ENCODE measurements at regions not wholly inside any gene's neighbourhood (a gene's known extent, or its start where the extent isn't known, plus 50 kb on each side); places are given as distances from the start of the nearest gene placed in this dataset.
"Not testable (repeated sequence)": the region's sequence is repeated elsewhere in the genome, so short reads cannot be mapped to it uniquely, and the experiment has no call there.

DNA sequence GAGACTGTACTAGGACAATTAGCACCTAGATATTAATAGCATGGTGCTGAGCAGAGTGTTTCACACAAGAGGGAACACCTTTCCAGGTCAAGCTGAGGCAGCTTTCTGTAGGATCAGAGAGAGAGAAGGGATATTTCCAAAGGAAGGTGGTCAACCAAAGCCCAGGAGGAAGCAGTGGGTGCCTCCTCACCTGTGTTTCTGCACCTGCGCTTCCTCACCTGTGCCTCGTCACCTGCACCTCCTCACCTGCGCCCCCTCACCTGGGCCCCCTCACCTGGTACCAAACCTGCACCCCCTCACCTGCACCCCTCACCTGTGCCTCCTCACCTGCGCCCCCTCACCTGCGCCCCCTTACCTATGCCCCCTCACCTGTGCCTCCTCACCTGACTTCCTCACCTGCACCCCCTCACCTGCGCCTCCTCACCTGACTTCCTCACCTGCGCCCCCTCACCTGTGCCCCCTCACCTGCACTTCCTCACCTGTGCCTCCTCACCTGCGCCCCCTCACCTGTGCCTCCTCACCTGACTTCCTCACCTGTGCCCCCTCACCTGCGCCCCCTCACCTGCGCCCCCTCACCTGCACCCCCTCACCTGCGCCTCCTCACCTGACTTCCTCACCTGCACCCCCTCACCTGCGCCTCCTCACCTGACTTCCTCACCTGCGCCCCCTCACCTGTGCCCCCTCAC is 67.9 kb downstream of the TTLL2 start:
- DNase-seq: no peak

DNA sequence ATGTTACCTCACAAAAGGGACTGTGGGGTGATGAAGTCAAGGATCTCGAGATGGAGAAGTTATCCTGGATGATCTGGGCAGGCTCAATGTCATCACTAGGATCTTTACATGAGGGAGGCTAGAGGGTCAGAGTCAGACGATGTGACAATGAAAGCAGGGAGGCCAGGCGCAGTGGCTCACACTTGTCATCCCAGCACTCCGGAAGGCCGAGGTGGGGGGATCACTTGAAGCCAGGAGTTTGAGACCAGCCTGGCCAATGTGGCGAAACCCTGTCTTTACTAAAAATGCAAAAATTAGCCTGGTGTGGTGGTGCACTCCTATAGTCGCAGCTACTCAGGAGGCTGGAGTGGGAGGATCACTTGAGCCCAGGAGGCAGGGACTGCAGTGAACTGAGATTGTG is 68.8 kb downstream of the TTLL2 start:
- no peak for DNase-seq

DNA sequence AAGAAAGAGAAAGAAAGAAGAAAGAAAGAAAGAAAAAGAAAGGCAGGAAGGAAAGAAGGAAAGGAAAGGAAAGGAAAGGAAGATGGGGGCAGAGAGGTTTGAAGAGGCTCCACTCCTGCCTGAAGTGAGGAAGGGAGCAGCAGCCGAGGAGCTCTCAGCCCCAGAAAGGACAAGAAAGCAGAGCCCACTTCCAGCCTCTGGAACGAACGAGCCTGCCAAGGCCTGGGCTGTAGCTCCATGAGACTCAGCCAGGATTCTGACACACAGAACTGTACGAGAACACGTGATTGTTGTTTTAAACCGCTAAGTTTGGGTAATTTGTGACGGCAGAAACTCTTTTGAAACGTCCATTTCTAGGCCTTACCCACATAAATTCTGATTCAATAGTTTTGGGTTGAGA is 69.5 kb downstream of the TTLL2 start:
- DNase-seq: no peak

DNA sequence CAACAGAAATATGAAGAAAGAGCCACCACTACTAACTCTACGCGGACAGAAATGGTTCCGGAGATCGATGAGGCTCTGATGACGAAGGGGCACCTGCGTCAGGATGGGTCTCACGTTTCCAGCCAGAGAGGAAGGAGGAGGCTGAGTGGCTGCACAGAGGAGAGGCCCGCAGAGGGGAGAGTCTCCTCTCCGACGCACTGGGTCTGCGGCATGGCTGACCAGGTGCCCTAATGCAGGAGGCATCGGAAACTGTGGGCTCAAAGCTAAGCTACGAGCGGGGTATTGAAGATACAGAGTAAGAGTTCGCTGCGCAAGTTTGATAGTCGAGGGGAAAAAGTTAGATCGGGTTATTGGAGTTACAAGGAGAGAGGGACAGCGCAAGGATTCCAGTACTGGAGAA is 69.9 kb downstream of the TTLL2 start:
- DNase-seq: no peak

DNA sequence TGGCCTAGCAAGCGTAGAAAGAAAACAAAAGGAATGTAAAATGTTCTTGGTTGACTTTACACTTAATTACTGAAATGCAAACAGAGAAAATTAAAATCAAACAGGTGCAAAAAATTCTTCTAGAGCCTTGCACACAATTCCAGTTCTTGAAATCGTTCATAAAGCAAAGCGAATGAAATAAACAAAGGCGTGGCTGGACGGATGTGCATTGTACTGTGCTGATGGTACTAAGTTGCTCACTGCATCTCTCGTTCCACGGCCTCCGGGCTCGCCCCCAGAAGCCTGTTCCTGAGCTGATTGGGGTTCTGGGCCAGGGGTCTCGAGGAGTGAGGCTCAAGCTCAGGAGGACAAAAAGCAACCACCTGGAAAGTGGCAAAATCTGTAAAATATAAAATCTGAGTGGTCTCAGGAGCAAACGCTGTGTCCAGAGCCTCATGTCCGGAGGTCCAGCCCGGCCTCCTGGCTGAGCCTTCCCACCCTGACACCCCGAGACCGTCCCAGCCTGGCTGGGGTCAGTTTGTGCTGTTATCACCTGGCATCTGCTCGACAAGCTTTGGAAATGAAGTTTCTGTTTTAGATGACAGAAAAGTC is 71.3 kb downstream of the TTLL2 start:
- no peak for DNase-seq

DNA sequence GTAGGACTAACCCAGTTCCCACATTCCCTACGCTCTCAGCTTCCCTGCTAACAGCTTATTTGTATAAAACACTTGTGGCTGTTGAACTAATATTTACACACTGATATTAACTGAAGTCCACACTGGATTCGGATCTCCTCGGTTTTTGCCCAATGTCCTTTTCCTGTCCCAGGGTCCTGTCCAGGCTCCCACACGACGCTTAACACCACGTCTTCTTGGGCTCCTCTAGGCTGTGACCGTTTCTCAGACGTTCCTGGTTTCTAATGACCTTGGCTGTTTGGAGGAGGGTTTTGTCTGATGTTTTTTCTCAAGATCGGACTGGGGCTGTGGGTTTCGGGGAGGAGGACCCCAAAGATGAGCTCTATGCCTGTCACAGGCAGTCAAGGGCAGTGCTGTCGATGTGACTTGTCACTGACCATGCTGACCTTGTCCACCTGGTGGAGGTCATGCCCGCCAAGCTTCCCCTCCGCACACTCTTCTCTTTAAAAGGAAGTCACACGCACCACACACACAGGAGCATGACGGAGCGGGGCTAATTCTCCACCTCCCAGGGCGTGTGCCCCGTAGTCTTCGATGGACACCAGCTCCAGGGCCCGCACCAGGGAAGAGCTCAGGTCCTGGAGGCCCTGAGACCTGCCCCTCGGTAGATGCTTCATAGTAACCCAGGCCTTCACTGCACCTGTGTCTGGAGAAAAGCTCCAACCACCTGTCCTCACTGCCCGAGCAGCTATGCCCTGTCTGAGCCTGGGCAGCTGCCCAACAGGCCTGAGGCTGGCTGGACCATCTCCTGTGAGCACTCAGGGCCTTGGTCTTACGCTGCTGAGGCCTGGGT is 72.0 kb downstream of the TTLL2 start:
- no peak for DNase-seq

DNA sequence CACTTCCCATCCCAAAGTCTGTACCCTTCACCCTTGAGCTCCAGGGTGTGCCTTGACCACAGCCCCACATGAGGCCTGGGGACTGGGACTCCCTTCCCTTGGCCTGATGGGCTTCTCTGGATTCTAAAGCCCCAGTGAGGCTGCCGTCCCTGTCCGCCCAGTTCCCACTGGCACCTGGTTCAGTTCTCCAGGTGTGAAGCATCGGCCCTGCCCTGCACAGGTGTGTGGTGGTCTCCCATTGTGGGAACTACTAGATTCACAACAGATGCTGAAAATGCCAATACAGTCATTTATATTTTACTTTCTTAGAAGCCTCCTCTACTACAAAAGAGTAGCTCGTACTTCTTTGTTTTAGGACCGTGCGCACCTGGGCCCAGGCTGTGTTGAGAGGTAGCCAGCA is 72.8 kb downstream of the TTLL2 start:
- DNase-seq: no peak

DNA sequence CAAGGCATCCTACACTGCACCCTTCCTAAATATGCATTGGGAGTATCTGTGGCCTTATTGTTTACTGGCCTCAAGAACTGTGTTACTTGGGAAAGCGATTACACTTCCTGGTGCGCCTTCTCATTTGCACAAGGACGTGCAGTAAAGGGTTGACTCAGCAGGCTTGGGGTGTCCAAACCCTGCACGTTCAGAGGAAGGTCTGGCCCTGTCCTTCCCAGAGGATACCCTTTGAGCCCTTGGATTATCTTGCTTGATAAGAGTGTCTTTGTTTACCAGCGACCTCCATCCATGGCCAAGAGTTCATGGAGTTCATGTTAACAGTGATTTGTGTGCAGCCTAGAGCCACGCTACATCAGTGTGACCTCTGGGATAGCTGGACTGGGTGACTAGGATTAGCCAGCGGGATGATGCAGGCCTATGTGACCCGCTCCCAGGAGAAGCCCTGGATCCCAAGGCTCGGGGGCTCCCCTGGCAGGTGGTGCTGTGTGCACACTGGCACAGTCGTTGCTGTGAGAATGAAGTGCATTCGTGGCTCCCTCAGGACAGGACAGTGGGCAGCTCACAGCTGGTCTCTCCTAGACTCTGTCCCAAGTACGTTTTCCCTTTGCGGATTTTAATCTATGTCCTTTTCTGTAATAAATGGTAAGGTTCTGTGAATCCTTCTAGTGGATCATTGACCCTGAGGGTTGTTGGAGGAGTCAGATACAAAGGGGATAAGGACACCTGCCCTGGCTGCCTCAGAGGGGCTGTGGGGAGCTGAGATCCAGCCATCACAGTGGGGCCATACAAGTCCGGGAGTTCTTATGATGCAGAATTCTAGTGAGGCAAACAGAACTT is 73.5 kb downstream of the TTLL2 start:
- DNase-seq: no peak

DNA sequence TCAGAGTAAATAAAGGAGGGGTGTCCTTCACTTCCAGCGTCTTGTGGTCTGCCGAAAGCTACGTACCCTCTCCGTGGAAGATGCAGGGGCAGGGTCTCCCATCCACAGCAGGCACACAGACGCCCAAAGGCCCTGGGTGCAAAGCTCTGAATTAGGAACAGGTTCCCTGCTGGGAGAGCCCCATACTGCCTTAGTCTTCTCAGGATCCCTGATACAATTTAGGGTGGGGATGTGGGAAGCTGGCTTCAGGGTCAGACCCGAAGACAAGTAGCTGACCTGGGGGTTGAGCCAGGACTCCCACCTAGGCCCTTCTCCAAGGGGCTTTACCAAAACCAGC is 74.1 kb downstream of the TTLL2 start:
- no peak for DNase-seq

DNA sequence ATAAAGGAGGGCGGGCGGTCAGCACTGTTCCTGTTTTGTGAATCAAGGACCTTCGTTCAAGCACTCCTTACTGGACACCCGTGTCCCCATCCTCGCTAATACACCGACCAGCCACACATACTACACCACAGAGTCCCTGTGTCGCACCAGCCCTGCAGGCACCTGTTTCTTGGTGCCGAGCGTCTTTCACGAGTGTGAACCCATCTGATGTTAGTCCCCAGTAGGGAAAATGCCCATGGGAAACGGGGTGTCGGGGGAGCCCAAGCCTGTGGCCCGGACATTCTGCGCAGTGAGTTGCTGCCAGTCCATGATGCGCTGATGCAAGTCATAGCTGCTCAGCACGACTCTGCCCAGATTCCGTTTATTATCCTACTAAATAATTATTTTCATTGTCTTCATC is 74.7 kb downstream of the TTLL2 start:
- no peak for DNase-seq

DNA sequence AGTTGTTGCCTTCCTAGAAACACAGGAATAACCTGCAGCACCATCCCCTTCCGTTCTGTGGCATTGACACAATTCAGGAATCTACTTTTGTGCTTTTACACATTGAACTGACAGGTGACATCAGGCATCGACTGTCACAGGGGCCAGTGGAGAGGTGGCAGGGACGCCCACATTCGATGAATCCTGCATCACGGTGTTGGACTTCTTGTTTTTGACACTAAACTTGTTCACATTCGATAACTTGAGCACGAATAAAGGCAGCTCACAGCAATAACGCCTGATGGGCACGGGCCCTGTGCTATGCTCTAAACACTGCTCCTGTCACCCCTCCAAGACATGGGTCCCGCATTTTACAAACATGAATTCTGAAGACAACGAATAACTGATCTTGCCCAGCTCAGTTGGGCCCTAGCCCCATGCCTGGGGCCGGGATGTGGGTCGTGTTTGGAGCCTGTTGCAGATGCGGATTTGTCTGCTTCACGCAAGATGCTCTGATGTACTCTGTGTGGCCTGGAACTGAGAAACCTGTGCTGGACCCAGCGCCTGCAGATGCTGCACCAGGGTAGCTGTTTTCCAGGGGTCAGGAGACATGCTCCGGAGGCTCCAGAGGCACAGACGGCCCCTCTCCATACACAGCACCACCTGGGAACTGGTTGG is 75.7 kb downstream of the TTLL2 start:
- no peak for DNase-seq

DNA sequence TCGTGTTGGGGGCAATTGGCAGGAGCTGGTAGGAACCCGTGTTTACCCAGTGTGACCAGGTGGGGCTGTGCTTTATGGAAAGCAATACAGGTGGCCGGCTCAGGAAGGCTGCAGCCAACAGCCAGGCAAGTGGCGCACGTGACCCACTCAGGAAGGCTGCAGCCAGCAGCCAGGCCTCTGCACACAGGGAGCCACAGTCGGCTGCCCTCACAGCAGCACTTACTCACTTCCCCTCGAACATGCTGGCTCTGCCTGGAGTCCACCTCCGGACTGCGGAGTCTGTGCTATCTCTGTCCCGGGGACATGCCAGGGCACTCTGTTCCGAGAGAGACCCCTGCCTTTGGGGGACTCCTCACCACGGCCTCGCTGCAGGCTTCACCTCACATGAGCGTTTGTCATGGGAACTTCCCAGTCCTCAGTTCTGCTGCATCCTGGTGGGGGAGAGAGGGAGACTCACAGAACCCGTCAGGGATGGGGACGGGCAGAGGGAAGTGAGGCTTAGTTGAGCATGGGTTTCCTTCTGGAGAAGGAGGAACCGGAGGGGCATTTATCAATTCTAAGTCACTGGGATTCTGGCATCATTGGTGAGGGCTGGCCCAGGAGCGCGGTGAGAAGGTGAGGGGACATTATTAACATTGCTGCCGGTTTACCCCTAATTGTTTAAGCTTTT is 76.8 kb downstream of the TTLL2 start:
- peak; percentile 21 to 34 for DNase-seq

DNA sequence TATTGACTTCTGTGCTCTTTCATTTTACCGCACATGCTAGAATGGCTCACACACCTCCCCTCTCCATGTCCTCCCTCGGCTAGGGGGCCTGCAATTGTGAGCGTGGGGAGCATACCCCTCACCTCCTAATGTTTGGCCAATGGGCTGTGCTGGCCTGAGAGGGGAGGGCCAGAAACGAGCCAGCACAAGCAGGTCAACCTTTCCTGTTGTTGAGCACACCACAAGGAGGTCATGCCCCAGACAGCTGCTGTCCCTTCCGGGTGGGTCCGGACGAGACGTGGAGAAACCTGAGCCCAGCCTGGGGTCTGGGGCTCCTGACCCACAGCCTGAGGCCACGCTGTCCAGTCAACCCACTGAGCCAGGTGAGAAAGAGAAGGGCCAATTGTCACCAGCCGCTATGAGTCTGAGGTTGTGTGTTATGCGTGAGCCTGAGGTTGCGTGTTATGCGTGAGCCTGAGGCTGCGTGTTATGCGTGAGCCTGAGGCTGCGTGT is 77.4 kb downstream of the TTLL2 start:
- DNase-seq: no peak

DNA sequence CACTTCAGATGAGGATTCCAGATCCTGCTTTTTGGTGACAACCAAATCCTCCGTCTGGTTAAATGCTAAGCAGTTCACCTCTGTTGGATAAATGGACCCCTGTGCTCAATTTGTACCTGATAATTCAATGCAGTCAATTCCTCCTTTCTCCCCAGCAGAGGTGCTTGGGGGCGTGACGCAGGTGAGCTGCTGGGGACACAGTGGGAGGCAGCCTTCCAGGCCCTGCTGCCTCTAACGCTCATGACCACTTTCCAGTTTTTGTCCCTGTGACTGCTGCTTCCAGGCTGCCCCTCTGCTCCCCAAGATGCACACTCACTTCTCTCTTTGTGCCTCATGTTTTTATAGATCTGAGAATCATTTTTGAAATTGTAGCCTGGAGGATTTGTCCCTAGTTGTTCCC is 78.5 kb downstream of the TTLL2 start:
- no peak for DNase-seq

DNA sequence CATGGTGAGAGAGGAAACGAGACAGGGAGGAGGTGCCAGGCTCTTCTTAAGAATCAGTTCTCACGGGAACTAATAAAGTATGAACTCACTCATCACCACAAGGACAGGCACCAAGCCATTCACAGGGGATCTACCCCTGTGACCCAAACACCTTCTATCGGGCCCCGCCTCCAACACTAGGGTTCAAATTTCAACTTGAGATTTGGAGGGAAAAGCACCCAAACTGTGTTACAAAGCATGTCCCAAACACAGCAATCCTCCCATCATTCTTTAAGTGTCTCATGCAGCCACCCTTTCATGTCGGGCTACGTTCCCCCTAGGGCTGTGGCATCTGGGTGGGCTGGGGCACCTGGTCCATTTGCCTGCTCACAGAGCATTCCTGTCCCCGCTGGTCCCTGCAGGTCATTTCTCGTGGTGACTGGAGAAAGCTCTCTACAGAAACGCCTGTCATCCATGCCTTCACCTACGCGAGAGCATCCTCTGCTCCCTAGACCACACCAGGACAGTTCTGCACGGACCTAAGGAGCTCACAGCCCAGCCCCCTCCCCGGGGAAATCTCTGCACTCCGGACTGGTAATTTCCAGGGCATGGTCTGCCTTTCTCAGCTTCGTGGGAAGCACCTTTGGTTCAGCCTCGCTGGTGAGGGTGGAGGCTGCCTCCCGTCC is 79.6 kb downstream of the TTLL2 start:
- DNase-seq: no peak

DNA sequence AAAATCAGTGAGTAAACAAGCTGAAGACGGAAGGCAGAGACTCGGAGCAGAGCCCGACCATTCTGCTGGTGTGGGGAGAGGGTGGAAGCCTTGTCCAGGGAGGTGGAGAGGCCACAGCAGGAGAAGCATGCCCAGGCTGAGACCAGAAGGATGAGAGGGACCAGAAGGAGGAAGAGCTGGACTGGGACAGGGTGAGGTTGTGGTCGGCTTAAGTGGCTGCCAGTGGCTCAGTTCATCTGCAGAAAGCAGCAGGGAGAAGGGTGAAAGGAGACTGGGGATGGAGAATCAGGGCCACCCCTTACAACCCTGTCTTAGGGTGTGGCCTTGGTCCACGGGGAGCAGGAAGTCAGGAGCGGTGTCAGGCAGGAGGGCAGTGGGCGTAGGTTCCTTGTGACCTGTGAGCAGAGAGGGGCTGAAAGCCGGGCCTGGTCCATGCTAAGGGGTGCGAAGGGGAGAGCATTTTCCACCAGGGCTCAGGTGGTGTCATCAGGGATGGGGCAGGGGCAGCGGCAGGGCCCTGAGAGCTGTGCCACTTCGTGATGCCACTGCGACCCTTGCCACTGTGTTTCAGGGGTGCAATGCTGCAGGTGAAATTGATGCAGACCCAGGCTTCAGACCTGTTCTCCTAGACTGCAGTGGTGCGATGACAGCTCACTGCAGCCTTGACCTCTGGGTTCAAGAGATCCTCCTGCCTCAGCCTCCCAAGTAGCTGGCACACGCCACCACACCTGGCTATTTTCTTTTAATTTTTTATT is 81.1 kb downstream of the TTLL2 start:
- no peak for DNase-seq

DNA sequence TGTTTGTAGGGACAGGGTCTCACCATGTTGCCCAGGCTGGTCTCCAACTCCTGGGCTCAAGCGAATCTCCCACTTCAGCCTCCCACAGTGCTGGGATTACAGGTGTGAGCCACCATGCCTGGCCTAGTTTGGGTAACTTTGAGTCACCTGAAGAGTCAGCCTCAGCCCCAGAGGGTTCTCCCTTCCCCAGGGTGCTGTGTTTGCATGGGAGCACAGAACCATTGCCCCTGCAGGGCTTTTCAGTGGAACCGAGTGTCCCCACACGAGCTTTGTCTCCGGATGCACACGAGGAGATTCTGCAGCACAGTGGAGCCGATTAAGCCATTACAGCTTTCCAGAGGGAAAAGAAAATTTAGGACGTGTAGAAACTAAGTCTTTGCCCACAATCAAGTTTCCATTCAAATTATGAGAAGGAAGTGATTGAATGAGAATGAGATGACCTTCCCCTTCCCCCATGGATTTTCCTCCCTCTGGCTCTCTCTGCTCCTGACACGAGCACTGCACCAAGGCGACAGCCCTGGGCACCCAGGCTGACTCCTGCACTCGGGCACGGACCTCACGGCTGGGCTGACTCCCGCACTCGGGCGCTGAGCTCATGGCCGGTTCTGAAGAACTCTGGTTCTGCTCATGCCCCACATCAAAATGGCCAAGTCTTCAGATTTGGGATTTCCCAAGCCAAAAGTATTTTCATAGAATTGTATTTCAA is 81.8 kb downstream of the TTLL2 start:
- DNase-seq: not testable (repeated sequence)

DNA sequence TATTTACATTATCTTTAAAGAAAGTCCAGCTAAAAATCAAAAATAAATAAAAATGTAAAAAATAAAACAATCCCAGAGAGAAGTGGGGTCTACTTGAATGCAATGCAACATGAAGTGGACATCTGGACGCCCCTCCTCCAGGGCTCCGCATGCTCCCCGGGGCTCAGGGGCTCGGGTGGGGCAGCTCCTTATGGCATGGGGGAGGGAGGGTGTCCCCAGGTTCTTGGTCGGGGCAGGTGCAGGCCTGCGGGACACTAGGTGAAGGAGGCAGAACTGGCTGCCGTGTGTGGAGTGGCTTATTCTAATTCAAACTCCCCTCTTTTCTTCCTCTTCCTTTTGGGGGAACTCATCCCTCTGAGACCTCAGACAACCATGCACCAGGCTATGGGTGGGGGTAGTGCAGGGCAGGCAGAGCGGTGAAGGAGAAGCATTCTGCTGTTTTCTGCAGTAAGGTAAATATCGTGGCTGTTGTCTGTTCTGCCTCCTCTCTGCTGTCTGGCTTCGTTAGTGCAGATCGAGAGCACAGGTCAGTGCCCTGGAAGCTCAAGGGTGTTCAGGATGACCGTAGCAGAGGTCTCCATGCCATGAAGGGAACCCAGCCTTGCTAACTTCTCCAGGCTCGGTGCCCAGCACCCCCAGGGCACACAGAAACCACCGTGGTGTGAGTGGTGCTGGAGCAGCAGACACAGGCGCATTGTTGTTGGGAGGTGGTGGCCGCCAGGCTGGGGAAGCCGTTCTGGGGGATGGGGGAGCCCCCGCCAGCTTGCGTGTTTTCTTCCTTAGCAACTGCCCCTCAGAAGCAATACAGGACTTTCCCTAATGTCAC is 82.6 kb downstream of the TTLL2 start:
- DNase-seq: no peak

DNA sequence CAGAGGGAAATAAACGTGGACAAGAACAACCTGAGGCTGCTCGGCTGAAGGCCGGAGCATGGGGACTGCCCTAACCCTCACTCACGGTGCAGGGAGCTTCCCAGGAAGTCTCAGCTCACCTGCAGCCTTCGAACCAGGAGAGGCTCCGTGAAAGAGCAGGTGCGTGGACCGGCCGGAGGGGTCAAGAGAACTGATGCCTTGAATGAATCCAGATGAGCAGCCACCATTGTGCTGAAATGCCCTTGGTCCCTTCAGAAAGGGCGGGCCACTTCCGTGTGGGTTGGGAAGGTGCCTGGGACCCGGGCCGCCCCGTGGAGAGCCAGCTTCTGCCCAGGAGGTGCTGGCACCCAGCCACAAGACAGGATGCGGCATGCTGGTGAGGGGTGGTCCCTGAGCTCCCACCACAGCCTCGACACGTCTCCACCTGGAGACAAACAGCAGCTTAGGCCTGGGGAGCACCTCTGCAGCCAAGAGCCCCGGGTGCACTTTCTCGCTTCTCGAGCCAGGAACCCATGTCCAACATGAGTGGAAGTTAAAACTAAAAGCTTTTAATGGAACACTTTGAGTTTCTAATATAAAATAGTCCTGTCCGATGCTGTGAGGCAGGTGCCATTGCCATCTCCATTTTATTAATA is 83.5 kb downstream of the TTLL2 start:
- no peak for DNase-seq

Data from SHP77 (cell line).